NB4 (cell line): ENCODE measurements at regions not wholly inside any gene's neighbourhood (a gene's known extent, or its start where the extent isn't known, plus 50 kb on each side); places are given as distances from the start of the nearest gene placed in this dataset.

Experiments used
- DNase-seq: peaks from one replicate; pipeline ENCODE4 v3.0.0; 2010; ENCODE audit warnings: low read depth
- H3K4me3 ChIP-seq: one replicate; pipeline ENCODE4 v1.5.1; 2011; ENCODE audit warnings: mild to moderate bottlenecking, low read depth, low read length, moderate library complexity
- CTCF ChIP-seq: IDR thresholded peaks from one replicate; pipeline ENCODE4 v1.5.1; 2012; ENCODE audit warnings: low read depth, low read length
- MAX ChIP-seq: IDR thresholded peaks from 2 replicates; pipeline ENCODE4 v1.6.1; 2011; ENCODE audit warnings: low read depth, low read length
- MYC ChIP-seq: IDR thresholded peaks from 2 replicates; pipeline ENCODE4 v1.6.1; 2011; ENCODE audit warnings: low read depth, low read length
- POLR2A ChIP-seq: IDR thresholded peaks from 2 replicates; pipeline ENCODE4 v1.6.1; 2011; ENCODE audit warnings: mild to moderate bottlenecking; ENCODE audit not compliant: insufficient read length; ENCODE audit errors: extremely low read depth

GRCh38 chr9:119758990-119759389, 389.8 kb upstream of the BRINP1 start:
- no peak for TF ChIP-seq MYC
- no peak for TF ChIP-seq MAX
- TF ChIP-seq CTCF: no peak
- TF ChIP-seq POLR2A: no peak
- H3K4me3 ChIP-seq: no peak overlapping the region
- no peak for DNase-seq

DNA sequence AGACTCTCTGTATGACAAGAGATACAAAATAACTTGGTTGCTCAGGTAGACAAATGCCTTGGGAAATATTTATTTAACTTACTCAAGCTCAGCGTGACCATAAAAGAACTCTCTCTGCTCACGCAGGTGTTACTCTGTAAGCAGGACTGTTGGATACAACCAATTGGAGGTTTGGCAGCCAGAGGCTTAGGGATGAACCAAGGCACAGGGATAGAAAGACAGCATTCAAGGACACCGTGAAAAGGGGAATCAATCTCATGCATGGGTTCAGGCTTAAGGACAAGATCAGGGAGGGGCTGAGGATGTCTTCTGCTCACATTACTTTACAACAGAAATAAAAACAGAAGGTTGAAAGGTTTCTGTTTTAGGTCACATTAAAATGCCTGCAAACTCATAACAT, 389.0 kb upstream of the BRINP1 start:
- no peak for TF ChIP-seq MYC
- DNase-seq: no peak
- no peak overlapping the region for H3K4me3 ChIP-seq

GRCh38 chr9:119739476-119739875, 370.2 kb upstream of the BRINP1 start:
- H3K4me3 ChIP-seq: no peak overlapping the region
- no peak for DNase-seq
- TF ChIP-seq CTCF (no peak), MYC (no peak), POLR2A (no peak), MAX (no peak)

DNA sequence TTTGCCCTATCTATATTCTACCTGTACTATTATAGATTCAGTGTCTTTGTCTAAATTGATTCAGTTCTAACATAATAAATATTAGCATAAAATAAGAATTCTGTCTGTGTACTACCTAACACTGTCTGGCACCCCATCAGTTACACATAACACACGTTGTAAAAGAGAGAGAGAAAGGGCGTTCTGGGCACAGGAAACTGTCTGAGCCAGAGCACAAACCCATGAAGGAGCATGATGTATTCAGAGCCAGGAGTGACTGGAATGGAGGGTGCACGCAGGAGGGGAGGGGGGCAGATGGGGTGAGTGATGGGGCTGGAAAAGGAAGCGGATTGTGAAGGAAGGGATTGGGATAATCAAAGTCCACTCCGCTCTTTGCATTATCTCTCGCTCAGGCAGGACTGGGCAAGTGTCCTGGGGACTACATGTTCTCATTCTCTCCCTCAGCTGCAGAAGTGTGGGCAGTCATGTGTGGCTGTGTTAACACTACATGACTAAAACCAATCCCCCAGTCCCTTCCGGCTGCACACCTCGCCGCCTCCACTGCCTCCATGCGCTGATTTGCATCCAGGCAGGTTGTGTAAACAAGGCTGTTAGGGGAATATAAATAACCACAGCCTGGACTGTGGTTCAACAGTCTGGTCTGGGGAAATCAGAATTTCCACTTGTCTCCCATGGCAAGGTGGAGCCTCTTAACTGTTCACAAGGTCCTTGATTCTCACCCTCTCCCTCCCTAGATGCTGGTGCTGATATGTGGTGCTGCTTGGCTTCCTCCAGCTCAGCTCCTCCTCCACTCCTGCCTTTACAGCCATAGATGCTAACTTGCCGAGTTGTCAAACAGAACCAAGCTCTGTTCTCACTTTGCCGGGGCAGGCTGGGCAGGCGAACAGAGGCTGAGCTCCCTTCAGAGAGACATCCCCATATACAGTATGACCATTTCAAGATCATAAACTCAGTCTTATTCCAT, 367.5 kb upstream of the BRINP1 start:
- no peak overlapping the region for H3K4me3 ChIP-seq
- no peak for DNase-seq
- TF ChIP-seq CTCF: no peak
- TF ChIP-seq POLR2A: no peak
- TF ChIP-seq MAX: no peak
- no peak for TF ChIP-seq MYC

- TF ChIP-seq CTCF: no peak
- TF ChIP-seq MAX: no peak
- TF ChIP-seq MYC: no peak
- no peak for DNase-seq
- no peak overlapping the region for H3K4me3 ChIP-seq
These were observed 358.8 kb upstream of the BRINP1 start for GRCh38 chr9:119727988-119728387.

- TF ChIP-seq CTCF (no peak), MYC (no peak), MAX (no peak), POLR2A (no peak)
- DNase-seq: no peak
- H3K4me3 ChIP-seq: no peak overlapping the region
These were observed 356.8 kb upstream of the BRINP1 start for GRCh38 chr9:119726035-119726434.
